22Rv1 (cell line): ENCODE measurements at regions not wholly inside any gene's neighbourhood (a gene's known extent, or its start where the extent isn't known, plus 50 kb on each side); places are given as distances from the start of the nearest gene placed in this dataset.

Source experiments
- ZFX ChIP-seq: fragments of 450-650 bp; IDR thresholded peaks from 2 replicates; pipeline ENCODE4 v1.6.1; 2017; ENCODE audit warnings: antibody characterized with exemption, borderline replicate concordance
- TF ChIP-seq, protein P1 (sequence below): fragments of 450-650 bp; IDR thresholded peaks from 2 replicates; pipeline ENCODE4 v1.5.1; 2017; ENCODE audit warnings: mild to moderate bottlenecking

- TF ChIP-seq, protein P1, sequence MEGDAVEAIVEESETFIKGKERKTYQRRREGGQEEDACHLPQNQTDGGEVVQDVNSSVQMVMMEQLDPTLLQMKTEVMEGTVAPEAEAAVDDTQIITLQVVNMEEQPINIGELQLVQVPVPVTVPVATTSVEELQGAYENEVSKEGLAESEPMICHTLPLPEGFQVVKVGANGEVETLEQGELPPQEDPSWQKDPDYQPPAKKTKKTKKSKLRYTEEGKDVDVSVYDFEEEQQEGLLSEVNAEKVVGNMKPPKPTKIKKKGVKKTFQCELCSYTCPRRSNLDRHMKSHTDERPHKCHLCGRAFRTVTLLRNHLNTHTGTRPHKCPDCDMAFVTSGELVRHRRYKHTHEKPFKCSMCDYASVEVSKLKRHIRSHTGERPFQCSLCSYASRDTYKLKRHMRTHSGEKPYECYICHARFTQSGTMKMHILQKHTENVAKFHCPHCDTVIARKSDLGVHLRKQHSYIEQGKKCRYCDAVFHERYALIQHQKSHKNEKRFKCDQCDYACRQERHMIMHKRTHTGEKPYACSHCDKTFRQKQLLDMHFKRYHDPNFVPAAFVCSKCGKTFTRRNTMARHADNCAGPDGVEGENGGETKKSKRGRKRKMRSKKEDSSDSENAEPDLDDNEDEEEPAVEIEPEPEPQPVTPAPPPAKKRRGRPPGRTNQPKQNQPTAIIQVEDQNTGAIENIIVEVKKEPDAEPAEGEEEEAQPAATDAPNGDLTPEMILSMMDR: no peak
- TF ChIP-seq ZFX: no peak
Measured at GRCh38 chr6:84927551-84927950, 163.2 kb upstream of the TBX18 start.
